HG03354 (cell line): ENCODE measurements at regions not wholly inside any gene's neighbourhood (a gene's known extent, or its start where the extent isn't known, plus 50 kb on each side); places are given as distances from the start of the nearest gene placed in this dataset.

Experiments
- ATAC-seq: cut with Tn5 transposase; IDR thresholded peaks from one replicate; pipeline ENCODE4 v1.9.1; 2021; ENCODE audit warnings: mild to moderate bottlenecking; ENCODE audit not compliant: unreplicated experiment, poor library complexity, severe bottlenecking

DNA sequence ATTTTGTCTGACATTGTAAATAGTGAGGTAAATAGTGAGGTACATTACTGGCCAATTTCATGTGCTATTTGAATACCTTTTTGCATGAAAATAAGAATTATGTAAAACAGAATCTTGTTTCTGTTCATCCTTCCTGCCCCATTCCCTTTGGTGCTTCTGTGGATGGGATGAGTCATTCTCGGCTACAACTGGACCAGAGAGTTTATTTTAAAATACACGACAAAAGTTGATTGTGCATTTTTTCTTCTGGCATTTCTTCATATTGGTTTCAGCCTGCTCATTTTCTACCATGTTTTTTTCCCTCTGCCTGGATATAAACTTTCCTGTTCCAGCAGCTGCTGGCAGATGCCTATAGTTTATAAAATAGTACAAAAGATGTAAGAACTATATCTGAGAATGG lies 107.5 kb downstream of the CYSLTR2 start:
- ATAC-seq: no peak

DNA sequence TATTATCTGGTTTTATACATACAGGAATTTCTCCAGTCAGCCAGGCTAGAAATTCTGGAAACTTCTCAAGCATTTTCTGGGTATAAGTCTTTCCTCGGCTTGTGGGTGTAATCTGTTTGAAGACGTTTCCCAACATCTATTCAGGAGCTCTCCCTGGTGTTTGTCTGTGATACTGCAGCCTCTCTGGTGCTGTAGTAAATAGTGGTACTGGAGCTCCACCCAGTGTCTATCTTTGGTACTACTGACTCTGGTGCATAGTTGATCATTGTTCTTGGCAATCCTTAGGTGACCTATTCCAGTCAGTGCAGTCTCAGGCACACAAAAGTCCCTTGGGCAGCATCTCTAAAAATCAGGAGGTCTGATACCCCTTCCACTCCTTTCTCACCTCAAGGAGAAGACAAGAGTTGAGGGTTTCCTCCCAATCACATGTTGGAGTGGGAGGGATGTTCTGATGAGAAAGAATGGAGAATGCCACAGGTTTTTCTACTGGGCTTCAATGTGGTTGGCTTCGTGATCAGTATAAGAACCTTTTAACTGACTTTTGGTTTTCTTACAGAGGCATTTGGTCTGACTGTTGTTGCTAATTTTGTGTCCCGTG lies 115.5 kb downstream of the CYSLTR2 start:
- ATAC-seq: peak; percentile 97

DNA sequence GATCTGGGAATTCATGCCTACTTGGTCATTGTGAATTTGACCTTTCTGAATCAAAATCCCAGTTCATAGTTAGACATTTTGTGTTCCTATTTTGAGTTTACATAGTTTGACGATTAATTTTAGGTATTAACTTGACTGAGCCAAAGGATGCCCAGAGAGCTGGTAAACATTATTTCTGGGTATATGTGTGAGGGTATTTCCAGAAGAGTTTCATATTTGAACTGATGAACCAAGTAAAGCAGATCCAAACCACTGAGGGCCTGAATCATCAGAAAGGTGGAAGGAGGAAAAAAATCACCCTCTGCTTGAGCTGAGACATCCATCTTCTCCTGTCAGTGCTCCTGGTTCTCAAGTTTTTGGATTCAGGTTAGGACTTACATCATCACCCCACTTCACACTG lies 116.6 kb downstream of the CYSLTR2 start:
- no peak for ATAC-seq

DNA sequence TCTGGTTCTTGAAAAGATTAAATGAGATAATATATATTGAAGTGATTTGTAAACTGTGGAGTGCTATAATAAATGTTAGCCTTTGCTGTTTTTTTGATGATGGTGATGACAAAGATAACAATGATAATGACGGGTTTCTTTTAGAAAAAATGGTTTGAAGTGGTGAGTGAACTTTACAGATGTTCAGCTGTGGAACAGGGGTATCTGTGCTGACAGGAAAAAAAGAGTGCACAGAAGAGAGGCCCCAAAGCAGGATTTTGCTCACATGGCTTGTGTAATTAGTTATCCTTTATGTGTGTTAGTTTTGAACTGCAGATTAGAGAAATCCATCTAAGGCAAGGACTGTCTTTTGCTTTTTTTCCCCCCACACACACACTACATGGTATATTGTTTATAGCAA lies 119.2 kb downstream of the CYSLTR2 start:
- no peak for ATAC-seq

DNA sequence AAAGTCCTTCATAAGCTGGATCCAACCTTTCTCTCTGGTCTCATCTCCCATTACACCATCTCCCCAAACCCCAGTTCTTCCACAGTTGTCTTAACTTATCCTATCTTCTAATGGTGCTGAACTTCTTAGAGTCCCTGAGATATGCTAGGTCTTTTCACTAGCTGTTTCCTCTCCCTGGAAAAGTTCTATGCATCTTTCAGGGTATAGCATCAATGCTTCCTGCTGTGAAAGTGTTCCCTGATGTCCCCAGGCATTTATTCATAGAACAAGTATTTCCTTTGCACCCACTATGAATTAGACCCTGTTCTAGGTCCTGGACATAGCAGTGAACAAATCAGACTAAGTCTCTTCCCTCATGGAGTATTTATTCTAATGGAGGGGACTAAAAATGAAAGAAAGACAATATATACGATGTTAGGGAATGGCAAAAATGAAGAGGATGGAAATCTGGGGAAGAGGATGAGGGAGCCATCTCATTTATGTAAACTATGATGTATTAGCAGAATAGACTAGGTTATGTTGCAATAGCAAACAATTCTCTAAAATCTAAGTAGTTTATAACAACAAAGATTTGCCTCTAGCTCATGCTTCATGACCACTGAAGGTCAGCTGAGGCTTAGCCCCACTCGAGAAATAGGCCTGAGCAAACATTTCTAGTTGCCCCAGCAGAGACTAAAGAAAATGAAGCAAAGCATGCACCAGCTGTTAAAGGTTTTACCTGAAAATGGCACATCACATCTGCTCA lies 120.0 kb downstream of the CYSLTR2 start:
- no peak for ATAC-seq

DNA sequence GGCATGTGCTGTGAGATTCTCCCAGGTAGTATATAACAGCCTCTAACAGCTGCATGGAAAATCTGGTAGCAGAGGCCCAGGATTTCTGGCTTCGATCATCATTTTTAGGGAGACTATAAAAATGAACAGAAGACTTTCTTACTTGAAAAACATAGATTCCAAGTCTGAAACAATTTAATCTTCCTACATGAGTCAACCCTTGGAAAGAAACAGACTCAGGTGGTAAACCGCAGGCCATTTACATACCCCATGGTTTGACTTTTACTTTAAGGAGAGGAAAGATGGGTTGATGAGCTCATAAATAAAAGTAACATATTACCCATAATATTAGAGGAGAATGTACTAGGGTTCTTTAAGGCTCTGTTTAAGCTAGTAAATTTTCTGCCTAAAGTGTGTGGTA lies 121.6 kb downstream of the CYSLTR2 start:
- ATAC-seq: no peak

DNA sequence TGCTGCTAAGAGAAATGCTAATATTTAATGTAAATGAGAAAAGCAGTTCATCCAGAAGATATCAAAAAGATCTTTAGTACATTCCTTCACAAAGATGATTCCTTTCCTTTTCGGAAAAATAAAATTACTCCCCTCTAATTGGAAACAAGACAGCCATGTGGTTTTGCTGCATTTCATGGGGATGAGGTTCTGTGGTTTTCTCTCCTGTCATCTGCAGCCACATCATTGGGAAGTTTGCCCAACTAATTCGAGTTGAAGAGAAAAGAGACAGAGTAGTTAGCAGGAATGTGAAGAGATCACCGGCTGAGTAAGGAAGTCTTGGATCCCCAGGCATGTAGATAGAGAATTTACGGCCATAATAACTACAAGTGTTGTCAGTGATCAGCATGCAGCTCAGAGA lies 122.1 kb downstream of the CYSLTR2 start:
- no peak for ATAC-seq

DNA sequence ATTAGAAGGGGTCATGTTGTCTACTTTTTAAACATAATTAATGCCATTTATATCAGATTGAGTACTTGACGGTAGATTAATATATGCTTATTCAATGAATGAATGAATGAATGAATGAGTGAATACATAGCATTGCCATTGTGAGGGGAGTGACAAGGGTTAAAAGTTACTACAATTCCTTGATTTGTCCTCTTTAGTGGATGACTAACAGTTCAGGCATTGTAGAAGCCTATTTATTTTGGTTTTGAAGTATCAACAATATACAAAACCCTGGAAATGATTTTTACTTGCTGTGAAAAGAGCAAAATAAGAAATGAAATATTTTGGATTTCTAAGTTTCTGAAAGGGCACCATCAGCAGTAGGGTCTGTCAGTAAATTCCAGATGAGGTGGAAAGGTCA lies 122.7 kb downstream of the CYSLTR2 start:
- no peak for ATAC-seq

DNA sequence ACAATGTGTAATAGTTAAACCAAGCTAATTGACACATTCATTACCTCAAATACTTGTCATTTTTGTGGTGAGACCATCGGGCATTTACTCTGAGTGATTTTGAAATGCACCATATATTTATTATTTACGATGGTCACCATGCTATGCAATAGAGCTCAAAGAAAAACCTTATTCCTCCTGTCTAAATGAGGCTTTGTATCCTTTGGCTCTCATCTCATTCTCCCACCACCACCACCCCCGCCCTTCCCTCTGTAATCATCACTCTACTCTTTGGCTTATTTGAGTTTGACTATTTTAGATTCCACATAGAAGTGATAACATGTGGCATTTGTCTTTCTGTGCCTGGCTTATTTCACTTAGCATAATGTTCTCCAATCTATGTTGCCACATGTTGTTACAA lies 124.9 kb downstream of the CYSLTR2 start:
- no peak for ATAC-seq

DNA sequence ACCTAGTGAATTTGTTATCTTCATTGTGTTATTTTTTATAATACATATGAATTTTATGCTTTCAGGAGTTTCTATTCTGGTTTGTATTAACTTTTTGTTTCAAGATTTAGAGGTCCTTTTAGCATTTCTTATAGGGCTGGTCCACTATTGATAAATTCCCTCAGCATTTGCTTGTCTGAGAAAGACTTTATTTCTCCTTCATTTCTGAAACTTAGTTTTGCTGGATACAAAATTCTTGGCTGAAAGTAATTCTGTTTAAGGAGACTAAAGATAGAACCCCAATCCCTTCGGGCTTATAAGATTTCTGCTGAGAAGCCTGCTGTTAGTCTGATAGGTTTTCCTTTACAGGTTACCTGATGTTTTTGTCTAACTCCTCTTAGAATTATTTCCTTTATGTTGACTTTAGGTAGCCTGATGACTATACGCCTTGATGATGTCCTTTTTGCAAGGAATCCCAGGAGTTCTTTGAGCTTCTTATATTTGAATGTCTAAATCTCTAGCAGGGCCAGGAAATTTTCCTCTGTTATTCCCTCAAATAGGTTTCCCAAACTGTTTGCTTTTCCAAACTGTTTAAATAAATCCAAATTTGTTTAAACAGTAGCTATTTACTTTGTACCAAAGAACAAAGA lies 127.1 kb downstream of the CYSLTR2 start:
- ATAC-seq: no peak

DNA sequence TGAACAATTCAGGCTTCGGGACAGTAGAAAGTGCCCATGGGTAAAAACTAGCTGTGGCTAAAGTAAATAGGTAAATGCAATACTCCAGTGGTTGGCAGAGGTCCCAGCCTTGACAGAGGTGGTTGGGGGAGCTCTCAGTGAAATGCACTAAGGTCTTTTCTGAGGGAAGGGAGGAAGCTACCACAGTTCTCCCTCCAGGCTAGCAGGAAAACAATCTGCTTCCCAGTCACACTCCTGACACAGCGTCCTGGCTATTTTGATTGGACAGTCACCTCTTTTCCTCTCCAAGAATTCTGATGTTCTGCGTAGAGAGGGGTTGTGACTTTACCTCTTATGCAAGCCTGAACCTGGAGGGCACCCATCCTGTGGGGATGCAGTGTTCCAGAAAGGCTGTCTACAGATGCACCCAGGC lies 128.7 kb downstream of the CYSLTR2 start:
- ATAC-seq: no peak

DNA sequence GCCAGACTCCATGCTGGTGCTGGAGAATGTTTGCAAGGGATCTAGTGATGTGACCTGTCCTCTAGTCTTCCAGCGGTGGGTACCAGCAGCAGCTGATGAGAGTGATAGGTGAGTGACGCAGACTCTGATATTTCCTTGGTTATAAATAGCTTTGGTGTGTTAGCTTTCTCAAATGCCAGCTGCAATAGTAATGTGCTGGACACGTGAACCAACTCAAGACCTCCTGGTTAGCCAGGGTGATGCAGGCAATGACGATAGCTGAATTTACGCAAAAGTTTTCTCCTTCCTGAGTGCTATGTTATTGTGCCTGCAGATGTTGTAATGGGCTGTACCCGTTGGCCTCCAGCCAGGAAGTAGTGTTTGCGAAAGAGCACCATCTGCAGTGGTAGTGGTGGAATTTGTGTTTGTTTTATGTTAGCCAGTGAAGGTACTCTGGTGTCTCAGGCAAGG lies 129.5 kb downstream of the CYSLTR2 start:
- ATAC-seq: no peak

DNA sequence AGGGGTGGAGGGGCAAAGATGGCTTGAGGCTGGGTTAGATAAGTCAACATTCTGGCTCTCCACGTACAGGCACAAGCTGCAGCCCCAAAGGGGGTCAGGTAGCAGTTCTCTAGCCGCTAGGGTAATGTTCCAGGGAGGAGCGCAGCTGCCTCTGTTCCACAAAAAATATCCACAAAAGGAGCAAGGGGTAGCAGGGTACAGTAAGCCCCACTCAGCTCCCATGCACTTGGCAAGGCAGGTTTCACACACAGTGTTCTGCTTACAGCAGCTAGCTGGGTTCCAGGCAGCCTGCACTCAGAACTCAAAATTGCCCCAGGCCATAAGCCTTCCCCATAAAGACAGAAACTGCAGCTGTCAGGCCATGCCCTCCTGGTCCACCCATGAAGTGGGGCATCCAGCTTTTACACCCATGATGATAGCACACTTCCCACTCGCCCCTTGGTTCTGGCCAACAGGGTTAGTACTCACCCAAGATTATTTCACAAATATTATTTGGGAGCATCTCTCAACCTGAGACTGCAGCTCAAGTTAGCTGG lies 130.0 kb downstream of the CYSLTR2 start:
- no peak for ATAC-seq

DNA sequence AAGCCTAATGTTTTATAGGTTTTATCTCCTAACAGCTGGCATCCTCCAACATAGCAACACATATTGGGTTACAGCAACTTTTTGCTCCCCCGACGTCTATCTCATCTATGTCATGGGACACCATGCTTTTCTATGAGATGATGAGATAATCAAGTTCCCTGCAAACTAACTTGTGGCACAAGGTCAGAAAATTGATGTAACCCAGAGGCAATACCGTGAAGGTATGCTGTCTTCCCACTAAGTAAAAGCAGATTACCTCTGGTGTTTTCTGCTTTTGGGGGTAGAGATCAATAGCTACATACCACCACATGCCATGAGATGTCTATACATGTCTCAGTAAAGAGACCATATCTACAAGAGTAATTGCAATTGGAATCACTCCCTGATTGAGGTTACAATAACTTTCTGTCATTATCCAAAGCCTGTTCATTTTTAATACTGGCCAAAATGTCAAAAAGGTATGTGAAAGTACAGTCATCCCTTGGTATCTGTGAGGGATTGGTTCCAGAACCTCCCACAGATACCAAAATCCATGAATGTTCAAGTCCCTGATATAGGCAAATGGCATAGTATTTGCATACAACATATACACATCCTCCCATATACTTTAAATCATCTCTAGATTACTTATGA lies 131.3 kb downstream of the CYSLTR2 start:
- ATAC-seq: no peak

DNA sequence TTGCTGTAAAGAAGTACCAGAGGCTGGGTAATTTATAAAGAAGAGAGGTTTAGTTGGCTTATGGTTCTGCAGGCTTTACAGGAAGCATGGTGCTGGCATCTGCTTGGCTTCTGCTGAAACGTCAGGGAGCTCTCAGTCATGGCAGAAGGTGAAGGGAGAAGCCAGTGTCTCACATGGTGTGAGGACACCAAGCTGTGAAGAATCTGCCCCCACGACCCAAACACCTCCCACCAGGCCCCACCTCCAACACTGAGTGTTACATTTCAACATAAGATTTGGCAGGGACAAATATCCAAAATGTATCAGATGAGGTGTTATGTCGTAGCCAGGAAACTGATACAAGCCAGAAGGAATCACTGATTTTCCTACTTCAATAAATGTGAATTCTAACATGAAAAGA lies 136.5 kb downstream of the CYSLTR2 start:
- ATAC-seq: no peak

DNA sequence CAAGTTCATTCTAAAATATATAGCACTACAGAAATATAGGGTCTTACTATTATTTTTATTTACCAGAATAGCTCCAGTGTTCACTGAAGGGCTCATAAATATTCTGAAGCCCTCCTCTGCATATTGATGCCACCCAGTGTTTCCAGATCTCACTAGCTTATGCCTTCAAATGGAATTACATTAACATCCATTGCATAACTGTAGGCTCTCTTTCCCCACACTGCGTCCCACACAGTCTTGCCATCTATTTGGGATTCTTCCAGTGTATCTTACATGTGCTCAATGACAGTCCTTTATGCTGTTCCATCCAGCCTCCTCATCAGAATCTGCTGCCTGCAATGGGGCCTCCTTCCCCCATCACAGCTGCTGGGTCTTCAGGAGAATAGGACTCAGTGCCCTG lies 137.2 kb downstream of the CYSLTR2 start:
- ATAC-seq: no peak

DNA sequence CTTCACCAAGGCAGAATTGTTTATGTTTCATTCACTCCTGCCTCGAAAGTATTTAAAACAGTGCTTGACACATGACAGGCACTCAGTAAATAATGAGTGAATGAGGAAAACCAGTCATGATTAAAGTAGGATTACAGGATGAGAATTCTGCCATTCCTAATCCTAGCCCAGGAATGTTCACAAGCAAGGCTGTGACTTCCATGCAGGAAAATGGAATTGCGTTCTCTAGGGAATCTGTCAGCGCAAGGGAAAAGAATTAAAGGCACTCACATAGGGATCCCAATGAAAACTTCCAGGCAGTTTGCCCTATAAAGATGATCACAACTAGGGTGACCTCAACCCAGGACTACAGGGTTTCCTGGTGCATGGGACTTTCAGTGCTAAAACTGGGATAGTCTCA lies 143.4 kb downstream of the CYSLTR2 start:
- no peak for ATAC-seq

DNA sequence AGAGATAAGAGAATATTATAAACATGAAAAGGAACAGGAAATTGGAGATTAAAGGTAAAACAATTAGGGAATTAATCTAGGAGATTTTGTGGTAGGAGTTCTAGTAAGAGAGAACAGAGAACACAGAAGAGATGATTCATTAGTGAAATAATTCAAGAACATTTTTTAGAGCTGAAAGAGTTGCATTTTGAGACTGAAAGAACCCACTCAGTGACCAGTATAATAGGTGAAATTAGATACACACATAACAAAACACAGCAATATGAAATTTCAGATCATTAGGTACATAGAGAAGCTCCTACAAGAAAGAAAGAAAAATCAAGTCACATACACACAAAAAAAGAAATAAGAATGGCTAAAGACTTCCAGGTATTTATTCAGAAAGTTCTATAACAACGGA lies 144.0 kb downstream of the CYSLTR2 start:
- ATAC-seq: no peak

DNA sequence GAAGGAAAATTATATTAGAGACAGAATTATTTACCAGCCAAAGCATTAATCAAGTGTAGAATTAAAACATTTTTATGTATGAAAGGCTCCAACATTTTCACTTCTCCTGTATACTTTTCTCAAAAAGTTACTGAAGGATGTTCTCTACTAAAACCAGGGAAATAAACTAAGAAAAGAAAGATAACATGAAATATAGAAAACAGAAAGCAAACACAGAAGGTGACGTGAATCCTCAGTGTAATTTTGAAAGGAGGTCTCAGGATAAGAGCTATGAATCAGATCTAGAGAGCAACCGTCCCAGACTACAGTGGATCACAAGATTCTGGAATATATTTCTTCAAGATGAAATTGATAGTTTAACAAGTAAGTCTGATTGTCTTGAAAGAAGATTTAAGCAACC lies 144.5 kb downstream of the CYSLTR2 start:
- no peak for ATAC-seq

DNA sequence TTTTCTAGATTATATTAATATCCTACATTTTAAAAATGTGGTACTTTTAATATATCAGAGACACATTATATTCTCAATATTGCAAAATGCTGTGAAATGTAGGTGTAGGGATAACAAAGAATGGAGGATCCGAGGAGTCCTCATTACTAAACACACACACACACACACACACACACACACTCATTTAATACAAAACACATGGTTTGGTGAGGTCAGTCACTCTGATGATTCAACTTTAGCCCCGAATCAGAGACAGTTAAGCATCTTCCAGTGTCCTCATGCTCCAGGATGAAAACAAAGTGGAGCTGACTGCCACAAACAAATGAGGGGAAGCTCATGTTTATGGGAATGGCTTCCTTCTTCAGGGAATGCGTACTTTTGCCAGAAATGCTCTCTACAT lies 147.5 kb downstream of the CYSLTR2 start:
- ATAC-seq: no peak
